HG02642 (cell line): ENCODE measurements at regions not wholly inside any gene's neighbourhood (a gene's known extent, or its start where the extent isn't known, plus 50 kb on each side); places are given as distances from the start of the nearest gene placed in this dataset.

Experiments
- ATAC-seq: cut with Tn5 transposase; IDR thresholded peaks from one replicate; pipeline ENCODE4 v1.9.1; 2021; ENCODE audit warnings: mild to moderate bottlenecking; ENCODE audit not compliant: unreplicated experiment, poor library complexity

DNA sequence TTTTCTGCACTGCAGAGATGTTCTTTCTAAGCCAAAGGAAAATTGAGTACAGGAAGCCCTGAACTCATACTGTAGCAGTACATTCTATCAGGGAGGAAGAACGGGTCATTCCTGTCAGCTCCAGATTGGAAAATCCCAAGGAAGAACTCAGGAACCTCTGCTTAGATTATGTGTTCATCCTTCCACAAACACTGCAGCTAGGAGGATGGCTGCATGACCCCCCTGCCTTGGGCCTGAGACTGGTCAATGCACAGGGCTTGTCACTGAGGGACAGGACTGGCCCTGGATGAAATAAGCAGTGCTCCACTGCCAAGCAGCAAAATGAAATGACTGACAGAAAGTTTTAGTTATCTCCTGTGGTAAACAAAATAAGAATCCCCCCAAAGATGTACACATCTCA, 1406.8 kb upstream of the TMEM132C start:
- no peak for ATAC-seq

DNA sequence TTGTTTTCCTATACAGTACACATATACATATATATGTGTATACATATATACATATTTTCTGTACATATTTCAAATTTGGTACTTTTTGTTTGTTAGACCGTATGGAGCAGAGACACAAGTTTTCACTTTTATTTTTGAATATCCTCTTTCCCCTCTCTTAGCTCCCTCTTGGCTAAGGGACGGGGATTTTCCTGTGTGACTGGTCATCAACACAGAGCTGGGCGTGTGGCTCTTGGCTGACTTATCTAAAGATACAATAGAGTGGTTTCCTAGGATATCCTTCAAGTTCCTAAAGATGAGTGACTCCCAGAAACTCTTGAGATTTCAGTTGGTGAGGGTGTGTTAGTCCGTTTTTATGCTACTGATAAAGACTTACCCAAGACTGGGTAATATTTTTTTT, 1404.5 kb upstream of the TMEM132C start:
- ATAC-seq: no peak

DNA sequence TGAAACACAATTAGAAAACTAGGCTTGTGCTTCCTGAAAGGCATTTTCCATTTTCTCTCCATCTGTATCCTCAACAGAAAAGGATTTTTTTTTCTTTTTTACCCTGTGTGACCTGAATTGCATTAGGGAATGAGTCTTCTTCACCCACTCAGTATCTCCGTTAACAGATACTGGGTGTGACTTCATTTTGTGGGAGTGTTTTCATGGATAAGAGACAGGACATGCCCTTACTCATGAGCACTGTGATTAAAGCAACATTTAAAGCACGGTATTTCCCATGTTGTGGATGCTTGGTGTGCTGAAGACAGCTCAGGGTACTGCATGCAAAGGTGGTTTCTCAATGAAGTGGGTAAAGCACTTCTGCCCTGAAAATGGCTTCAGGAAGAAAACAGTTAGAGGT, 1397.3 kb upstream of the TMEM132C start:
- ATAC-seq: no peak

DNA sequence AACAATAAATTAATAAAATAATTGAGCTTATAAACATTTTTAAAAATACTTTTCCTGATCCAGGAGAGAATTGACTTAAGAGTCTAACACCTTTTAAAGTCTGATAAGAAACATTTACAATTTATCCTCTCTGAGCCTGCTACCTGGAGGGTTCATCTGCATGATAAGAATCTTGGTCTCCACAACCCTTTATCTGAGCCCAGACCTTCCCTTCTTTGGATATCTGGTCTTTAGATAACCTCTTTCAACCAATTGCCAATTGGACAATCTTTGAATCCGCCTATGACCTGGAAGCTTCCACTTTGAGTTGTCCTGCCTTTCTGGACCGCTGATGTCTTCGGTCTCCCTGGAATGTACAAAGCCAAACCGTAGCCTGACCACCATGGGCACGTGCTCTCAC, 1393.3 kb upstream of the TMEM132C start:
- ATAC-seq: no peak

DNA sequence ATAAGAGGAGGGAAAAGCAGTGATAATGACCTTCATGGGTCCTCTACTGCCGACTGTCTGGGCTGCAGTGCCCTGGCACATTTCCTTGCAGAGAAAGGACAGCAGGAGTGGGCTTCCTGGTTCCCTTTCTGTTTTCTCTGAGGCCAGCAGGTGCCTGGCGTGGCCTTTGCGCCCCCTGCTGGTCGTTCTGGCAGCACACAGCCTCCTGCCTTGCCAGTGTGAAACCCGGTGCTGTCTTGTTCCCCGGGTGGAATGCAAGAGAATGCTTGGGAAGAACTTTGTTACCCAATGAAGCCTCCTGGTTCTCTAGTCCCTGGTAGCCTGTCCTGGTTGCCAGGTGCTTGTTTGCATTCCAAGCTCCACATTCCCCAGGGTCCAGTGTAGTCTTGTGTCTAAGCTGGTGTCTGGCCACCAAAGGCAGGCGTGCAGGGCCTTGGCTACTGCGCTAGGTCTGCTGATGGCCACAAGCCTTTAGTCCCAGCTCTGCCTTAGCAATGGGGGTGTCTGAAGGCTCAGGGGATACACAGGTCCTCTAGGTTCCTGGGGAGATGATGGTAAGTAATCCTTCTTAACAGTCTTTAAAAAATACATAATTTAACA, 1392.4 kb upstream of the TMEM132C start:
- ATAC-seq: peak; percentile 88

DNA sequence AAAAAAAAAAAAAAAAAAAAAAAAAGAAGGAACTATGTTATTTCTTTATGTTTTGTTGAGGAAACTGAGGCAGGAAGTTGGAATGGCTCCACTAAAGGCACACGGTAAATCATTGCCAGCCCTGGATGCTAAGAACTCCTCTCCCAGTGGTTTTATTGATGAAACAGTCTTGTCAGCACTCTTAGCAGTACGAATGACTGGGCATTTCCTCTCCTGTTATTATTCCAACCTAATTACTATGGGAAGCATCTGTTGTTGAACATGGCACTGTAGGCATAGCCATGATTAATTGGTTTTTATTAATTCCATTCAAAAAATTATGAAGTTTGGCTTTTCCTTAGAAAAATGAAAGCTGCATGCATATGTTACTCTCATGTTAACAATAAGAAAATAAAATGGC, 1387.1 kb upstream of the TMEM132C start:
- no peak for ATAC-seq

DNA sequence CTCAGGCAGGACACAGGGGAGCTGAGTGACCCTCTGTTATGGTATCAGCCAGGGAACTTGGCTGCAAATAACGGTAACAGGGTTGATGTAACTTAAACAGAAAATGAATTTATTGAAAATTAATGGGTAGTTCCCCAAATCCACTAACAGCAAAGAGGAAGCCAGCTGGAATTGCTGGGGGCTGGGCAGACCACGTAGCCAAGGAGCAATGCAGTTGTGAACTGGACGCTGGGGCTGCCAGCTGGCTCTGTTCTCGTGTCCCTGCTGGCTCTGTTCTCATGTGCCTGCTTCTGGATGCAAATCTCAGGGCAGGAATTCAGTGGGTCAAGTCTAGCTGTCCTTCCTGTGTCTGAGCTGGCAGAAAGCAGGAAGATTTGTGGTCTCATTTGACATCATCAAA, 1383.3 kb upstream of the TMEM132C start:
- ATAC-seq: no peak

DNA sequence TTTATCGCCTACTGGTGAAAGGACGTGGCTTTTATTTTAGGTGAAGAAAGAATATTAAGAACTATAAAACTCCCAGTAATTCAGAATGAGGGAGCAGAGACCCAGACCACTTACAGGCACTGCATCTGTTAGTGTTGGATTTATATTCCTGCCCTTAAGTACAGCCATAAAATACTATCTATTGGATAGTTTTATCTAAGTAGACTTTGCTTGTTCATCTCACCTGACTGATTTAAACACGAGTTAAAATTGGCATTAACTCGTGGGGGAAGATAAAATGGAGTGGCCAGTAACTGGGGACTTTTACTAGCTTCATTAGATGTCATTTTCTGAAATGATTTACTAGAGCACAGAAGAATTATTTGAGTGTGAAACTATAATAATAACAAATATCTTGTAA, 1377.5 kb upstream of the TMEM132C start:
- ATAC-seq: no peak

DNA sequence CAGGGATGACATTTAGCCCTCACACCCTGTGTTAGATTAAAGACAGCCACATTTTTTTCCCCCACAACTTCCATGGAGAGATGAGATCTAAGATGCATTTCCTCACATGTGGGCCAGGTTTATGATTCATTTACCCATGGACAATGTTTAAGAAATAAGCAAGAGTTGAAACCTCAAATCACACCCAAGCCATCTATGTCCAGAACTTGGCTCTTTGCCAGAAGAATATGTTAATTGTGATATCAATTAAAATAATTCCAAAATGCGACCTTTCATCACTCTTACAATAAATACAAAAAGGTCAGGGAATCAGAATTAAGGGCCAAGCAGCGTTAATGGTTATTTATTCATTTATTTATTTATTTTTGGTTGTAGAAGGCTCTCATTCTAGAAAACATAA, 1376.9 kb upstream of the TMEM132C start:
- no peak for ATAC-seq

DNA sequence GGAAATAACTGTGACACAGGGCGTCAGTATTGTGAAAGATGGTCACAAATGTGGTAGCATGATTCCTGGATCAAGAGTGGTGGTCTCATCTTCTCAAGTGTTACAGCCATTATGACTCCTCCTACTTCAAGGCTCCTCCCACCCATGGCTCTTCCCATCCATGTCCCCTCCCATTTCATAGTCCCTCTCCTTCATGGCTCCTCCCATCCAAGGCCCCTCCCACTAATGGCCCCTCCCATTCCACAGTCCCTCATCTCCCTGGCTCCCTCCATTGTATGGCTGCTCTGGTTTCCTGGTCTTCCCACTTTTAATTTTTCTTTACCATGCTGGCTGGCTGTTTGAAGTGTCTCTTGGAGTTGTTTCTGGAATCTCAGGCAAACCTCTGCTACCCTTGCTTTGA, 1375.2 kb upstream of the TMEM132C start:
- no peak for ATAC-seq

DNA sequence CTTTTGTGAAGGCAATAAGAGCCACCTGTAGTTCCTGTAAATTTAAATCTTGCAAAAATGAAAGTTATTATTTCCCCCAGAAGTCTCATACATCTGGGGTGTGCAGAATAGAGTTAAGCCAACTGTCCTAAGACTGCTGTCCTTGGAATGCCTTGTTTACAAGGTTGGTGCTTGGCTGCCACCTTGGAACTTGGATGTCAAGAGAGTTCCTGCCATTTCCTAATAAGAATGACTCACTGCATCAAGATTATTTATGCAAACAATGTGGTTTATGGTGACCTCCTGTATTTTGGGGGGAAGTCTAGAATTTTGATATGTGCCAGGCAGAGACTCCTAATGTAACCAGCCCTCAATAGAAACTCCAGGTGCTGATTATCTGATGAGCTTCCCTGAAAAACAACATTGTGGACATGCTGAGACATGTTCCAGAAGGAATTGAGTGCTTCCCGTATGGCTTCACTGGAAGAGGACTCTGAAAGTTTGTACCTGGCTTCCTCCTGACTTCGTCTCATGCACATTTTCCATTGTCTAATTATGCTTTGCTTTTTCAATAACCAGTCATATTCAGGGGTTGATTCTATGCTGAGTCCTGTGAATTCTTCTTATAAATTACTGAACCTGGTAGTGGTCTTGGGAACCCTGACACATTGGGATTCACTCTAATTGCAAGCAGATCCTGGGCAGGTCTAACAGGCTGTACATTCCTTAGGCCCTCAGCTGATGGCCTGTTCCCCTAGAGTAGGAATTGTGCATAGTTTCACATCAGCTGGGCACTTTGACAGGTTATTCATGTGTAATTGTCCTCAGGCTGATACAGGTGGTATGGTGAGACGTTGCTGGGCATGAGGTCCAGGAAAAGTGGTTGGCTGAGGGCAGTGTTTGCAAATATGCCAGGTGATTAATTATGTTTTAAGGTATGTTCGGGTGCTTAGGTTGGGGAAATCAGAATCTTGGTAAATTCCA, 1370.7 kb upstream of the TMEM132C start:
- ATAC-seq: no peak

DNA sequence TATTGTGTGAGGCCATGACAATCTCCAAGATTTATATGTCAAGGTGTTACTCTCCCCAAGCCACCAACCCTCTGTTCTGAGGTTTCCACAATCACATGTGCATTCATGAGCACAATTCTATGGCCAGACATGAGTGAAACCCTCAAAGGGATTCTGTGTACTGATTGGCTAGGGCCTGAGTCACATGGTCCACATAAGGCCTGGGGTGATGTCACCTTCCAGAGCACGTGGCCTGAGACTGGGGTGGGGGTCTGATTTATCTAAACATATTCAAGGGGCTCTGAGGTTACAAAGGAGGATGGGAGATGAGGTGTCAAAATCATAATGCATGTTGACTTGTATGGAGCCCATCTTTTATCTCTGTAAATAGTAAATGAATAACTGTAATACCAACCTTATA, 1369.9 kb upstream of the TMEM132C start:
- ATAC-seq: no peak

DNA sequence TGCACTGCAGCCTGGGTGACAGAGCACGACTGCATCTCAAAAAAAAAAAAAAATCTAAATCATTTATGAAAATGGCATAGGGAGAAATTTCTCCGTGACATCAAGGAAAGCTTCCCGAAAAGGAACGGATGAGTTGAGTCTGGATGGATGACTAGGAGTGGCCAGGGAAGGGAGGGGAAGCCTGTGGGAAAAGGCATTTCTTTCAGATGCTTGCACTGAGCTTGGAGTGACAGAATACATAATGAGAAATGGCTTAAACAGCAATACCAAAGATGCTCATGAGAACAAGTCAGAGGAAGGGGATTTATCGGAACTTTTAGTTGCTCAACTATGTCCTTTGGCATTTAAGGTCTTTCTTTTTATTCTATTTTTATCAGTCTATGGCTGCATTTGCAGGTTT, 1369.2 kb upstream of the TMEM132C start:
- no peak for ATAC-seq

DNA sequence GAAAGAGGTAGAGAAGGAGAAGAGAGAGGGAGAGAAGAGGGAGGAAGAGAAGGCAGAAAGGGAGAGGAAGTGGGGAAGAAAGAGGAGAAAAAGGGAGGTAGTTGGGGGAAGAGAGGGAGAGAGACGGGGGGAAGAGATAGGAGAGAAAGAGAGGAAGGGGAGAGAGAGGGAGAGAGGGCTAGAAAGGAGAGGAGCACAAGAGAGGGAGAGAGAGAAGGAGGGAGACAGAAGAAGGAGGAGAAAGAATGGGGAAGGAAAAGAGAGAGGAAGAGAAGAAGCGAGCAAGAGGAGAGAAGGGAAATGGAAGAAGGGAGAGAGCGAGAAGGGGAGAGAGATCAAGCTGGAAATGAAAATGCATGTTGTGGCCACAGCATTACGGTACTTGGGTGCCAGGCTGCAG, 1368.4 kb upstream of the TMEM132C start:
- ATAC-seq: no peak

DNA sequence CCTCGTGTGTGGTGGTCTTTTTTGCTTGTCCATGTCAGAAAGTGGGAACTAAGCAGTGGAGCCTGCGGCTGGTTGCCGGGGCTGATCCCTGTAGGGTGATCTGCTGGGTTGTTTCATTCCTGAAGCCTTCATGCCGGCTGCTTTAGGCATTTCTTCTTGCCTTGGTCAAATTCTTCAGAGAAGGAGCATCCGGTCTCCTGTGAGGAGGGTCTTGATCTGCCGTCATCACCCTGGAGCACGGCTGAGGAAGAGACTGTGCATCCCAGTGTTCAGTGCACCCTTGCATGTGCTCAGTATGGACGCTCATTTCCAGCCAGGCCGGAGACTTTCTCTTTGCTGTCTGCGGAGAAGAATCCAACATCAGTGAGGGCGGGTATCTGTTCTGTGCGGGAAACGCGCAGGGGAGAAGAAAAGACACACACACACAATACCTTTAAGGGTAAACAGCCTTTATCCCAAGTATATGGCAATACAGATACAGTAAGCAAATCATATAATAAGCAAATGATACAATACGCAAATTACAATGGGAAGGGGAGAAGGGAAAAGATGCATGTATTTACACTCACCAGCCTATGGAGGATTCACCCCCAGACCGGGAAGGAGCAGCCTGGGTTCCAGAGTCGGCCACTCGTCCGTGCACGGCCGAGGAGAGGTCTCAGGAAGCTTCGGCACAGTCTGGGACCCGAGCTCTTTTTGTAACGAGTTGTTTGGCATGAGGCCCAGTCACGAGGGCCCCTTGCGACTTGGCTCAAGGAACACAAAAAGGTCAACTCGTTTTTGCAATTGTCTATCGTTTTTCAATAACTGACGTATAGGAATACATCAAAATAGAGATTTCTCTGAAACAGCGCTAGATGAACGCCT, 1366.8 kb upstream of the TMEM132C start:
- ATAC-seq: no peak

DNA sequence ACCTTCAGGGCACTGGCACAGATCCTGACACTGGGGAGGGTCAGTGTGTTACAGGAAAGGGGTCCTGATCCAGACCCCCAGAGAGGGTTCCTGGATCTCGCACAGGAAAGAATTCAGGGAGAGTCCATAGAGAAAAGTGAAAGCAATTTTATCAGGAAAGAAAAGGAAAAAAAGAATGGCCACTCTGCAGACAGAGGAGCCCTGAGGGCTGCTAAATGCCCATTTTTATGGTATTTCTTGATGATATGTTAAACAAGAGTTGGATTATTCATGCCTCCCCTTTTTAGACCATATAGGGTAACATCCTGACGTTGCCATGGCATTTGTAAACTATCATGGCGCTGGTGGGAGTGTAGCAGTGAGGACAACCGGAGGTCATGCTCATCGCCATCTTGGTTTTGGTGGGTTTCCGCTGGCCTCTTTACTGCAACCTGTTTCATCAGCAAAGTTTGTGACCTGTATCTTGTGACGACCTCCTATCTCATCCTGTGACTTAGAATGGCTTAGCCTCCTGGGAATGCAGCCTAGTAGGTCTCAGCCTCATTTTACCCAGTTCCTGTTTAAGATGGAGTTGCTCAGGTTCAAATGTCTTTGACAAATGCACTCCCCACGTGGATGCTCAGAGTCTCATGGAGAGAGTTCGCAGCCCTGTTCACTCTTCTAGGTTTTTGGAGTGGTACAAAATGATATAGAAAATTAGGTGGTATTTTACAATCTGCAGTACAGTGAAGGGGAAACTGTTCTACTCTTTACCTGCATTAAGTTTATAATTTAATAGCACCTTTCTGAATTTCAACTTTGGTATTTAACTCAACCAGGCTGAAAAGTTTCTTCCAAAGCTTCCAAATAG, 1363.7 kb upstream of the TMEM132C start:
- ATAC-seq: no peak

DNA sequence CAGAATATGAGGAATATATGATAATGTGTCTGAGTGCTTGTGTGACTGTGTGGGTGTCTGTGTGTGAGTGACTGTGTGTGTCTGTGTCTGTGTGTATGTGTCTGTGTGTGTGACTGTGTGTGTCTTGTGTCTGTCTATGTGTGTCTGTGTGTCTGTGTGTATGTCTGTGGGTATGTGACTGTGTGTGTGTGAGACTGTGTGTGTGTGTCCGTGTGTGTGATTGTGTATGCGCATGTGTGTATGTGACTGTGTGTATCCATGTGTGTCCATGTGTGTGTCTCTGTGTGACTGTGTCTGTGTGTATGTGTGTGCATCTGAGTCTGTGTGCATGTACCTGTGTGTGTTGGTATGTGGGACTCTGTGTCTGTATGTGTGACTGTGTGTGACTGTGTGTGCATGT, 1361.2 kb upstream of the TMEM132C start:
- ATAC-seq: no peak

DNA sequence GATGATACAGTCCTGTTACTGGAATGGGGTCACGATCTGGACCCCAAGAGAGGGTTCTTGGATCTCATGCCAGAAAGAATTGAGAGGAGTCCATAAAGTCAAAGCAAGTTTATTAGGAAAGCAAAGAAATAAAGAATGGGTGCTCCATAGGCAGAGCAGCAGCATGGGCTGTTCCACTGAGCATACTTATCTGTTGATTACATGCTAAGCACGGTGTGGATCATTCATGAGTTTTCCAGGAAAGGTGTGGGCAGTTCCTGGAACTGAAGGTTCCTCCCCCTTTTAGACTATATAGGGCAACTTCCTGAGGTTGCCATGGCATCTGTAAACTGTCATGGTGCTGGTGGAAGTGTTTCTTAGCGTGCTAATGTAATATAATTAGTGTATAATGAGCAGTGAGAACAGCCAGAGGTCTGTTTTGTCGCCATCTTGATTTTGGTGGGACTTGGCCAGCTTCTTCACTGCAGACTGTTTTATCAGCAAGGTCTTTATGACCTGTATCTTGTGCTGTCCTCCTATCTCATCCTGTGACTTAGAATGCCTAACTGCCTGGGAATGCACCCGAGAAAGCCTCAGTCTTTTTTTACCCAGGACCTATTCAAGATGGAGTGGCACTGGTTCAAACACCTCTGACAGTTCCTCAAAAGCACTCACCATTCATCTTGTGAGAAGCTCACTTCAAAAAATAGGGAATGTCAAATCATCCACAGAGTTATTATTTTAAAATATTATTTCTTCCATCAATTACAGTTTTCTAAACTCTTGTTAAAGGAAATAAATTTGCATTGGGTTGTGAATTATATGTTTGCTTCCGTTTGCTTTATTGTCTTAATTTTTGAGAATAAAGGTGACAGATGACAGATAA, 1358.8 kb upstream of the TMEM132C start:
- no peak for ATAC-seq

DNA sequence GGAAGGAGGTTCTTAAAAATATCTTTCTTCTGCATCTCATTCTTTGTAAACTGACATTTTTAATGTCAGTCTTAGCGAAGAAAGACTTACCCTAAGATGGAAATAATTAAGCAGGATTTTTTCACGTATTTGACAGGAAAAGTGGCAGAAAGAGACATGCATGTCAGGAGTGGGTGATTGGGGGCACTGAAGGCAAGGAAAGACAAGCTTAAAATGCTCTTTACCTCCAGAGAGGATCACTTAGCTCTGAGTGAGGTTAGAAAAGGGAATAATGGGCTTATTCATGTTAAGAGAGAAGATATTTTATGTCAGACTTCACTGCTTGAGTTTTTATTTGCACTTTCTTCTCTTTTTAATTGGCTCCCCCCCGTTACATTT, 1358.2 kb upstream of the TMEM132C start:
- no peak for ATAC-seq
